ENCODE measurements at regions not wholly inside any gene's neighbourhood (a gene's known extent, or its start where the extent isn't known, plus 50 kb on each side); places are given as distances from the start of the nearest gene placed in this dataset.

GRCh38 chr18:77548790-77549420 is 299.3 kb downstream of the GALR1 start:
- no peak overlapping the region for H3K9ac ChIP-seq (ENCODE audit: low read length in 2 of 2)
- no peaks in the 10 kb centered on the region for H3K27me3 ChIP-seq (ENCODE audit: control insufficient read depth in 1 of 2, insufficient read depth in 2 of 2, low read length in 2 of 2)
- H3K4me1 ChIP-seq (ENCODE audit: control insufficient read depth, insufficient read depth, low read length) = no peaks in the 10 kb centered on the region
- H3K9me3 ChIP-seq (ENCODE audit: control insufficient read depth in 2 of 2, low read length in 2 of 2) = no peaks in the 10 kb centered on the region
- no peaks in the 10 kb centered on the region for H3K36me3 ChIP-seq (ENCODE audit: control insufficient read depth in 2 of 2, insufficient read depth in 2 of 2, low read length in 2 of 2)
- H3K4me3 ChIP-seq (ENCODE audit: low read length in 2 of 2) = no peak overlapping the region
- no peak overlapping the region for H3K27ac ChIP-seq (ENCODE audit: low read length)

GRCh38 chr18:77550625-77551024 is 301.0 kb downstream of the GALR1 start:
- H3K36me3 ChIP-seq (ENCODE audit: control insufficient read depth in 2 of 2, insufficient read depth in 2 of 2, low read length in 2 of 2) = no peaks in the 10 kb centered on the region
- H3K9me3 ChIP-seq (ENCODE audit: control insufficient read depth in 2 of 2, low read length in 2 of 2) = no peaks in the 10 kb centered on the region
- no peak overlapping the region for H3K9ac ChIP-seq (ENCODE audit: low read length in 2 of 2)
- no peak overlapping the region for H3K27ac ChIP-seq (ENCODE audit: low read length)
- no peaks in the 10 kb centered on the region for H3K27me3 ChIP-seq (ENCODE audit: control insufficient read depth in 1 of 2, insufficient read depth in 2 of 2, low read length in 2 of 2)
- no peak overlapping the region for H3K4me3 ChIP-seq (ENCODE audit: low read length in 2 of 2)
- no peaks in the 10 kb centered on the region for H3K4me1 ChIP-seq (ENCODE audit: control insufficient read depth, insufficient read depth, low read length)

- H3K36me3 ChIP-seq (ENCODE audit: control insufficient read depth in 2 of 2, insufficient read depth in 2 of 2, low read length in 2 of 2) = no peaks in the 10 kb centered on the region
- no peaks in the 10 kb centered on the region for H3K4me1 ChIP-seq (ENCODE audit: control insufficient read depth, insufficient read depth, low read length)
- no peaks in the 10 kb centered on the region for H3K27me3 ChIP-seq (ENCODE audit: control insufficient read depth in 1 of 2, insufficient read depth in 2 of 2, low read length in 2 of 2)
- H3K27ac ChIP-seq (ENCODE audit: low read length) = no peak overlapping the region
- H3K9me3 ChIP-seq (ENCODE audit: control insufficient read depth in 2 of 2, low read length in 2 of 2) = no peaks in the 10 kb centered on the region
- H3K4me3 ChIP-seq (ENCODE audit: low read length in 2 of 2) = no peak overlapping the region
- H3K9ac ChIP-seq (ENCODE audit: low read length in 2 of 2) = no peak overlapping the region
These were observed 301.4 kb downstream of the GALR1 start for GRCh38 chr18:77551055-77551454.

- H3K4me1 ChIP-seq (ENCODE audit: control insufficient read depth, insufficient read depth, low read length) = no peaks in the 10 kb centered on the region
- no peak overlapping the region for H3K4me3 ChIP-seq (ENCODE audit: low read length in 2 of 2)
- no peaks in the 10 kb centered on the region for H3K36me3 ChIP-seq (ENCODE audit: control insufficient read depth in 2 of 2, insufficient read depth in 2 of 2, low read length in 2 of 2)
- no peaks in the 10 kb centered on the region for H3K9me3 ChIP-seq (ENCODE audit: control insufficient read depth in 2 of 2, low read length in 2 of 2)
- no peak overlapping the region for H3K9ac ChIP-seq (ENCODE audit: low read length in 2 of 2)
- H3K27me3 ChIP-seq (ENCODE audit: control insufficient read depth in 1 of 2, insufficient read depth in 2 of 2, low read length in 2 of 2) = no peaks in the 10 kb centered on the region
- no peak overlapping the region for H3K27ac ChIP-seq (ENCODE audit: low read length)
These were observed 303.3 kb downstream of the GALR1 start for GRCh38 chr18:77552945-77553344.

GRCh38 chr18:77554061-77554460 is 304.4 kb downstream of the GALR1 start:
- Histone ChIP-seq H3K9me3 (ENCODE audit: control insufficient read depth in 2 of 2, low read length in 2 of 2) (no peaks in the 10 kb centered on the region), H3K36me3 (ENCODE audit: control insufficient read depth in 2 of 2, insufficient read depth in 2 of 2, low read length in 2 of 2) (no peaks in the 10 kb centered on the region), H3K9ac (ENCODE audit: low read length in 2 of 2) (no peak overlapping the region), H3K27me3 (ENCODE audit: control insufficient read depth in 1 of 2, insufficient read depth in 2 of 2, low read length in 2 of 2) (no peaks in the 10 kb centered on the region), H3K4me1 (ENCODE audit: control insufficient read depth, insufficient read depth, low read length) (no peaks in the 10 kb centered on the region), H3K4me3 (ENCODE audit: low read length in 2 of 2) (no peak overlapping the region), H3K27ac (ENCODE audit: low read length) (no peak overlapping the region)

GRCh38 chr18:77557046-77557587 is 307.5 kb downstream of the GALR1 start:
- H3K27me3 ChIP-seq (ENCODE audit: control insufficient read depth in 1 of 2, insufficient read depth in 2 of 2, low read length in 2 of 2) = no peaks in the 10 kb centered on the region
- H3K4me3 ChIP-seq (ENCODE audit: low read length in 2 of 2) = no peak overlapping the region
- H3K4me1 ChIP-seq (ENCODE audit: control insufficient read depth, insufficient read depth, low read length) = no peaks in the 10 kb centered on the region
- no peaks in the 10 kb centered on the region for H3K9me3 ChIP-seq (ENCODE audit: control insufficient read depth in 2 of 2, low read length in 2 of 2)
- no peak overlapping the region for H3K27ac ChIP-seq (ENCODE audit: low read length)
- H3K9ac ChIP-seq (ENCODE audit: low read length in 2 of 2) = no peak overlapping the region
- no peaks in the 10 kb centered on the region for H3K36me3 ChIP-seq (ENCODE audit: control insufficient read depth in 2 of 2, insufficient read depth in 2 of 2, low read length in 2 of 2)

GRCh38 chr18:77559274-77559910 is 309.7 kb downstream of the GALR1 start:
- H3K4me3 ChIP-seq (ENCODE audit: low read length in 2 of 2) = no peak overlapping the region
- no peaks in the 10 kb centered on the region for H3K36me3 ChIP-seq (ENCODE audit: control insufficient read depth in 2 of 2, insufficient read depth in 2 of 2, low read length in 2 of 2)
- no peaks in the 10 kb centered on the region for H3K4me1 ChIP-seq (ENCODE audit: control insufficient read depth, insufficient read depth, low read length)
- no peaks in the 10 kb centered on the region for H3K9me3 ChIP-seq (ENCODE audit: control insufficient read depth in 2 of 2, low read length in 2 of 2)
- H3K27ac ChIP-seq (ENCODE audit: low read length) = no peak overlapping the region
- H3K27me3 ChIP-seq (ENCODE audit: control insufficient read depth in 1 of 2, insufficient read depth in 2 of 2, low read length in 2 of 2) = no peaks in the 10 kb centered on the region
- H3K9ac ChIP-seq (ENCODE audit: low read length in 2 of 2) = no peak overlapping the region

GRCh38 chr18:77560341-77560992 is 310.8 kb downstream of the GALR1 start:
- Histone ChIP-seq H3K9me3 (ENCODE audit: control insufficient read depth in 2 of 2, low read length in 2 of 2) (no peaks in the 10 kb centered on the region), H3K9ac (ENCODE audit: low read length in 2 of 2) (no peak overlapping the region), H3K4me1 (ENCODE audit: control insufficient read depth, insufficient read depth, low read length) (no peaks in the 10 kb centered on the region), H3K27me3 (ENCODE audit: control insufficient read depth in 1 of 2, insufficient read depth in 2 of 2, low read length in 2 of 2) (no peaks in the 10 kb centered on the region), H3K36me3 (ENCODE audit: control insufficient read depth in 2 of 2, insufficient read depth in 2 of 2, low read length in 2 of 2) (no peaks in the 10 kb centered on the region), H3K27ac (ENCODE audit: low read length) (no peak overlapping the region), H3K4me3 (ENCODE audit: low read length in 2 of 2) (no peak overlapping the region)

GRCh38 chr18:77566604-77567003 is 317.0 kb downstream of the GALR1 start:
- no peak overlapping the region for H3K9ac ChIP-seq (ENCODE audit: low read length in 2 of 2)
- H3K27me3 ChIP-seq (ENCODE audit: control insufficient read depth in 1 of 2, insufficient read depth in 2 of 2, low read length in 2 of 2) = no peaks in the 10 kb centered on the region
- H3K4me3 ChIP-seq (ENCODE audit: low read length in 2 of 2) = no peak overlapping the region
- no peak overlapping the region for H3K27ac ChIP-seq (ENCODE audit: low read length)
- H3K36me3 ChIP-seq (ENCODE audit: control insufficient read depth in 2 of 2, insufficient read depth in 2 of 2, low read length in 2 of 2) = no peaks in the 10 kb centered on the region
- H3K4me1 ChIP-seq (ENCODE audit: control insufficient read depth, insufficient read depth, low read length) = no peaks in the 10 kb centered on the region
- no peaks in the 10 kb centered on the region for H3K9me3 ChIP-seq (ENCODE audit: control insufficient read depth in 2 of 2, low read length in 2 of 2)

- Histone ChIP-seq H3K27me3 (ENCODE audit: control insufficient read depth in 1 of 2, insufficient read depth in 2 of 2, low read length in 2 of 2) (no peaks in the 10 kb centered on the region), H3K36me3 (ENCODE audit: control insufficient read depth in 2 of 2, insufficient read depth in 2 of 2, low read length in 2 of 2) (no peaks in the 10 kb centered on the region), H3K27ac (ENCODE audit: low read length) (no peak overlapping the region), H3K4me1 (ENCODE audit: control insufficient read depth, insufficient read depth, low read length) (no peaks in the 10 kb centered on the region), H3K9ac (ENCODE audit: low read length in 2 of 2) (no peak overlapping the region), H3K9me3 (ENCODE audit: control insufficient read depth in 2 of 2, low read length in 2 of 2) (no peaks in the 10 kb centered on the region), H3K4me3 (ENCODE audit: low read length in 2 of 2) (no peak overlapping the region)
These were observed 317.6 kb downstream of the GALR1 start for GRCh38 chr18:77567205-77567604.

GRCh38 chr18:77571743-77572142 is 322.1 kb downstream of the GALR1 start:
- Histone ChIP-seq H3K9me3 (ENCODE audit: control insufficient read depth in 2 of 2, low read length in 2 of 2) (no peaks in the 10 kb centered on the region), H3K9ac (ENCODE audit: low read length in 2 of 2) (no peak overlapping the region), H3K4me1 (ENCODE audit: control insufficient read depth, insufficient read depth, low read length) (no peaks in the 10 kb centered on the region), H3K27ac (ENCODE audit: low read length) (no peak overlapping the region), H3K4me3 (ENCODE audit: low read length in 2 of 2) (no peak overlapping the region), H3K36me3 (ENCODE audit: control insufficient read depth in 2 of 2, insufficient read depth in 2 of 2, low read length in 2 of 2) (no peaks in the 10 kb centered on the region), H3K27me3 (ENCODE audit: control insufficient read depth in 1 of 2, insufficient read depth in 2 of 2, low read length in 2 of 2) (no peaks in the 10 kb centered on the region)

Data from stomach smooth muscle (tissue), 2 donors.